Omental fat pad (tissue), 3 donors: ENCODE measurements at regions not wholly inside any gene's neighbourhood (a gene's known extent, or its start where the extent isn't known, plus 50 kb on each side); places are given as distances from the start of the nearest gene placed in this dataset.

Experiments used
- ATAC-seq: fragments of 150-250 bp; one replicate; pipeline ENCODE4 v1.9.1; 2016; ENCODE audit warnings: mild to moderate bottlenecking, moderate library complexity; ENCODE audit not compliant: low FRiP score
- DNase-seq: peaks from one replicate; pipeline ENCODE4 v3.0.0-alpha.2; 2019; ENCODE audit warnings: low spot score
- CTCF ChIP-seq, 3 donors: fragments of 450-650 bp; IDR thresholded peaks; one replicate each; pipeline ENCODE4 v1.5.1; 2016 to 2017; ENCODE audit warnings: antibody characterized with exemption in 3 of 3, mild to moderate bottlenecking in 3 of 3, moderate library complexity in 2 of 3

- TF ChIP-seq CTCF (IDR thresholded peaks at IDR 0.05) = no peak
- ATAC-seq (no peak), DNase-seq (no peak)
Observed at GRCh38 chr14:95419569-95419968, 96.9 kb downstream of the SYNE3 start.

GRCh38 chr14:95418858-95419257 is 97.6 kb downstream of the SYNE3 start:
- DNase-seq (no peak), ATAC-seq (no peak)
- TF ChIP-seq CTCF (IDR thresholded peaks at IDR 0.05) = no peak

GRCh38 chr14:95417492-95417891 is 97.8 kb upstream of the CLMN start:
- DNase-seq (no peak), ATAC-seq (no peak)

GRCh38 chr14:95415993-95416392 is 96.3 kb upstream of the CLMN start:
- DNase-seq = no peak
- no peak for TF ChIP-seq CTCF (IDR thresholded peaks at IDR 0.05)
- ATAC-seq = no peak

More at GRCh38 chr14:95417492-95417891, 97.8 kb upstream of the CLMN start:
- no peak for TF ChIP-seq CTCF (IDR thresholded peaks at IDR 0.05)

GRCh38 chr14:95413289-95414215 is 93.8 kb upstream of the CLMN start:
- ATAC-seq (no peak), DNase-seq (no peak)
- no peak for TF ChIP-seq CTCF (IDR thresholded peaks at IDR 0.05)

- ATAC-seq = no peak
- no peak for TF ChIP-seq CTCF (IDR thresholded peaks at IDR 0.05)
- DNase-seq = no peak
Observed at GRCh38 chr14:95410838-95411237, 91.1 kb upstream of the CLMN start.
